ENCODE measurements at regions not wholly inside any gene's neighbourhood (a gene's known extent, or its start where the extent isn't known, plus 50 kb on each side); places are given as distances from the start of the nearest gene placed in this dataset.

DNA sequence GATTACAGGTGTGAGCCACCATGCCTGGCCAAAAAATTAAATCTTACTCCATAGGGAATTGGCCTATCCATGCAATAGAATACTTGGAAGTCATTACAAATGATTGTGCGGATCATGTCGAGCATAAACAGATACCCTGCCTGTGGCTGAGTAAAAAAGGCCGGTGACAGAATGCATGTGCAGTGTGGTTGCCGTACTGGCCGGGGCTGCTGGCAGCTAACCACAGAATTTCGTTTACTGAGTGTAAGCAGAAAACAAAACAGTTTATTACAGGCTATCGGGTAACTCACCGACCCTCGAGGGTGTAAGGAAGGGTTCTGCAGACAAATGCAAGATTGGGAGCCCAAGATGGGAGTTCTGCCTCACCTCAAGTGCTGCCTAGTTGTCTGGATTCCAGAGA, 127.7 kb downstream of the ZIC5 start:
- TF ChIP-seq, protein P1, sequence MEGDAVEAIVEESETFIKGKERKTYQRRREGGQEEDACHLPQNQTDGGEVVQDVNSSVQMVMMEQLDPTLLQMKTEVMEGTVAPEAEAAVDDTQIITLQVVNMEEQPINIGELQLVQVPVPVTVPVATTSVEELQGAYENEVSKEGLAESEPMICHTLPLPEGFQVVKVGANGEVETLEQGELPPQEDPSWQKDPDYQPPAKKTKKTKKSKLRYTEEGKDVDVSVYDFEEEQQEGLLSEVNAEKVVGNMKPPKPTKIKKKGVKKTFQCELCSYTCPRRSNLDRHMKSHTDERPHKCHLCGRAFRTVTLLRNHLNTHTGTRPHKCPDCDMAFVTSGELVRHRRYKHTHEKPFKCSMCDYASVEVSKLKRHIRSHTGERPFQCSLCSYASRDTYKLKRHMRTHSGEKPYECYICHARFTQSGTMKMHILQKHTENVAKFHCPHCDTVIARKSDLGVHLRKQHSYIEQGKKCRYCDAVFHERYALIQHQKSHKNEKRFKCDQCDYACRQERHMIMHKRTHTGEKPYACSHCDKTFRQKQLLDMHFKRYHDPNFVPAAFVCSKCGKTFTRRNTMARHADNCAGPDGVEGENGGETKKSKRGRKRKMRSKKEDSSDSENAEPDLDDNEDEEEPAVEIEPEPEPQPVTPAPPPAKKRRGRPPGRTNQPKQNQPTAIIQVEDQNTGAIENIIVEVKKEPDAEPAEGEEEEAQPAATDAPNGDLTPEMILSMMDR (IDR thresholded peaks at IDR 0.05; ENCODE audit: control insufficient read depth, insufficient read depth, low read depth, low read length, missing control alignments) = no peak
- no peak overlapping the region for H3K4me3 ChIP-seq (ENCODE audit: control insufficient read depth, low read depth, low read length)
- DNase-seq (ENCODE audit: low read depth) = no peak

- no peak overlapping the region for H3K4me3 ChIP-seq (ENCODE audit: control insufficient read depth, low read depth, low read length)
- TF ChIP-seq, protein P1 (IDR thresholded peaks at IDR 0.05; ENCODE audit: control insufficient read depth, insufficient read depth, low read depth, low read length, missing control alignments) = no peak
- DNase-seq (ENCODE audit: low read depth) = no peak
Observed at GRCh38 chr13:99842405-99842804, 129.2 kb downstream of the ZIC5 start.

GRCh38 chr13:99836291-99836690, 135.3 kb downstream of the ZIC5 start:
- no peak overlapping the region for H3K4me3 ChIP-seq (ENCODE audit: control insufficient read depth, low read depth, low read length)
- TF ChIP-seq, protein P1 (IDR thresholded peaks at IDR 0.05; ENCODE audit: control insufficient read depth, insufficient read depth, low read depth, low read length, missing control alignments) = no peak
- DNase-seq (ENCODE audit: low read depth) = no peak

DNA sequence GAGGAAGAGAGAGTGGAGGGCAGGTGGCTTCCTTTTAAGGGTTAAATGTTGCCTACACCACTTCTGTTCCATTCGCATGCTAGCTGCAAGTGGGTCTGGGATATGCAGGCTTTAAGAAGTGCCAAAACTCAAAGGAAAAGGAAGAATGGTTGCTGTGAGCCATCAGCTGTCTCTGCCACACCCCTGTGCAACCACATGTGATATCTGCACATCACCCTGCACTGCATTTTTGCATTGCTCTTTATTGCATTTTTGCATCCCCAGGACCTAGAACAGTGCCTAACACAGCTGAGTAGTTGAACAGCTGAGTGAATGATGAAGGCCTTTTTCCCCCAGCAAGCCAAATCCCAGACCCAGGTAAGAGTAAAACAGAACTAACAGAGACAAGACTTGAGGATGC, 136.1 kb downstream of the ZIC5 start:
- H3K4me3 ChIP-seq (ENCODE audit: control insufficient read depth, low read depth, low read length) = no peak overlapping the region
- DNase-seq (ENCODE audit: low read depth) = no peak
- TF ChIP-seq, protein P1 (IDR thresholded peaks at IDR 0.05; ENCODE audit: control insufficient read depth, insufficient read depth, low read depth, low read length, missing control alignments) = no peak

DNA sequence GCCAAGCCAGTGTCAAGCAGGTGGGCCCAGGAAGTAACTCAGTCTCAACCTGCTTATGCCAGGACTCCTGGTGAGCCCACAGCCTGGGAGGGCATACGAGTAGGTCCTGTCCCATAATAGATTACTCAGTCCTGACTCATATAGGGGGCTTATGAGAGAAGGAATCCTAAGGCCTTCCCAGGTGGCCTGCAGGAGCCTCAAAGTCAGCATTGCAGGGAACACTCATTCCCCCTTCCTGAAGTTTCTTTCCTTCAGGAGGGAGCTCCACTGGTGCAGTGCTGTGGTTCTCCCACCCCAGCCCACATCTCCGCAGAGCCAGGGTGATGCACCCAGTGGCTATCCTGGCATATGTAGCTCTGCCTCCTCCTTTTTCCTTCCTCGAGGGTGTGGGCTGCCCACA, 137.3 kb downstream of the ZIC5 start:
- no peak for DNase-seq (ENCODE audit: low read depth)
- TF ChIP-seq, protein P1 (IDR thresholded peaks at IDR 0.05; ENCODE audit: control insufficient read depth, insufficient read depth, low read depth, low read length, missing control alignments) = no peak
- no peak overlapping the region for H3K4me3 ChIP-seq (ENCODE audit: control insufficient read depth, low read depth, low read length)

DNA sequence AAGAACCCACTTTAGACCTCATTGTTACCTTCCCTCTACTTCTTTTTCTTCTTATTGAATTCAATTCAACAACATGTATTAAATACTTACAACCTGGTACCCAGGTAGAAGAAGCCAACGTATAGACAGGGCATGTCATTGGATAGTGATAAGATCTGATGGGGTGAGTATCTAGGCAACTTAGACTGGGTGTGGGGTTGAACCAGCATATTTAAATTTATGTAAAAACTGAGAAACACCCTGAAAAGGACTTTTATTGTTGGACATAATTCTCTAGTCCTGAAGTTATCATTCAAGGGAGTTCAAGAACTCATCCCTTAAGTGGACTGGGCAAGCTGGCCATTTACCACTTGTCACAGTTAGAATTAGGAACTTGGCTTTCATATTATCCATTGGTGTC, 139.2 kb downstream of the ZIC5 start:
- DNase-seq (ENCODE audit: low read depth) = no peak
- TF ChIP-seq, protein P1 (IDR thresholded peaks at IDR 0.05; ENCODE audit: control insufficient read depth, insufficient read depth, low read depth, low read length, missing control alignments) = no peak
- H3K4me3 ChIP-seq (ENCODE audit: control insufficient read depth, low read depth, low read length) = no peak overlapping the region

GRCh38 chr13:99830931-99831330, 140.6 kb downstream of the ZIC5 start:
- no peak overlapping the region for H3K4me3 ChIP-seq (ENCODE audit: control insufficient read depth, low read depth, low read length)
- DNase-seq (ENCODE audit: low read depth) = no peak
- TF ChIP-seq, protein P1 (IDR thresholded peaks at IDR 0.05; ENCODE audit: control insufficient read depth, insufficient read depth, low read depth, low read length, missing control alignments) = no peak
